ENCODE measurements at regions not wholly inside any gene's neighbourhood (a gene's known extent, or its start where the extent isn't known, plus 50 kb on each side); places are given as distances from the start of the nearest gene placed in this dataset.
"Not testable (repeated sequence)": the region's sequence is repeated elsewhere in the genome, so short reads cannot be mapped to it uniquely, and the experiment has no call there.

- H3K27me3 ChIP-seq (ENCODE audit: control insufficient read depth, insufficient read depth, low read length) = no peaks in the 10 kb centered on the region
- no peak for TF ChIP-seq CTCF (IDR thresholded peaks at IDR 0.05; ENCODE audit: insufficient read depth, low read length, poor library complexity, severe bottlenecking)
- no peak for DNase-seq (ENCODE audit: low read depth)
- H3K36me3 ChIP-seq (ENCODE audit: control insufficient read depth, insufficient read depth, low read length) = no peaks in the 10 kb centered on the region
- no peak overlapping the region for H3K4me3 ChIP-seq (ENCODE audit: low read depth, low read length)
Observed at GRCh38 chr12:58741226-58741625, 179.1 kb downstream of the LRIG3 start.

- no peaks in the 10 kb centered on the region for H3K36me3 ChIP-seq (ENCODE audit: control insufficient read depth, insufficient read depth, low read length)
- TF ChIP-seq CTCF (IDR thresholded peaks at IDR 0.05; ENCODE audit: insufficient read depth, low read length, poor library complexity, severe bottlenecking) = no peak
- no peak overlapping the region for H3K4me3 ChIP-seq (ENCODE audit: low read depth, low read length)
- DNase-seq (ENCODE audit: low read depth) = no peak
- no peaks in the 10 kb centered on the region for H3K27me3 ChIP-seq (ENCODE audit: control insufficient read depth, insufficient read depth, low read length)
Observed at GRCh38 chr12:58745348-58746125, 174.8 kb downstream of the LRIG3 start.

GRCh38 chr12:58747533-58747932 lies 172.8 kb downstream of the LRIG3 start:
- Histone ChIP-seq H3K36me3 (ENCODE audit: control insufficient read depth, insufficient read depth, low read length) (no peaks in the 10 kb centered on the region), H3K27me3 (ENCODE audit: control insufficient read depth, insufficient read depth, low read length) (no peaks in the 10 kb centered on the region), H3K4me3 (ENCODE audit: low read depth, low read length) (no peak overlapping the region)
- no peak for DNase-seq (ENCODE audit: low read depth)
- TF ChIP-seq CTCF (IDR thresholded peaks at IDR 0.05; ENCODE audit: insufficient read depth, low read length, poor library complexity, severe bottlenecking) = no peak

- Histone ChIP-seq H3K36me3 (ENCODE audit: control insufficient read depth, insufficient read depth, low read length) (no peaks in the 10 kb centered on the region), H3K4me3 (ENCODE audit: low read depth, low read length) (no peak overlapping the region), H3K27me3 (ENCODE audit: control insufficient read depth, insufficient read depth, low read length) (no peaks in the 10 kb centered on the region)
- peak; percentile 39 for DNase-seq (ENCODE audit: low read depth)
- TF ChIP-seq CTCF (IDR thresholded peaks at IDR 0.05; ENCODE audit: insufficient read depth, low read length, poor library complexity, severe bottlenecking) = no peak
Observed at GRCh38 chr12:58750484-58750883, 169.8 kb downstream of the LRIG3 start.

- no peak for DNase-seq (ENCODE audit: low read depth)
- no peak overlapping the region for H3K4me3 ChIP-seq (ENCODE audit: low read depth, low read length)
- H3K27me3 ChIP-seq (ENCODE audit: control insufficient read depth, insufficient read depth, low read length) = no peaks in the 10 kb centered on the region
- TF ChIP-seq CTCF (IDR thresholded peaks at IDR 0.05; ENCODE audit: insufficient read depth, low read length, poor library complexity, severe bottlenecking) = no peak
- H3K36me3 ChIP-seq (ENCODE audit: control insufficient read depth, insufficient read depth, low read length) = no peaks in the 10 kb centered on the region
Observed at GRCh38 chr12:58757422-58757821, 162.9 kb downstream of the LRIG3 start.

- DNase-seq (ENCODE audit: low read depth); H3K27me3 ChIP-seq (ENCODE audit: control insufficient read depth, insufficient read depth, low read length); H3K4me3 ChIP-seq (ENCODE audit: low read depth, low read length); H3K36me3 ChIP-seq (ENCODE audit: control insufficient read depth, insufficient read depth, low read length): not testable (repeated sequence)
Observed at GRCh38 chr12:58759745-58760144, 160.6 kb downstream of the LRIG3 start.

Measured in kidney epithelial cell (primary cell).